ENCODE measurements at regions not wholly inside any gene's neighbourhood (a gene's known extent, or its start where the extent isn't known, plus 50 kb on each side); places are given as distances from the start of the nearest gene placed in this dataset.

DNA sequence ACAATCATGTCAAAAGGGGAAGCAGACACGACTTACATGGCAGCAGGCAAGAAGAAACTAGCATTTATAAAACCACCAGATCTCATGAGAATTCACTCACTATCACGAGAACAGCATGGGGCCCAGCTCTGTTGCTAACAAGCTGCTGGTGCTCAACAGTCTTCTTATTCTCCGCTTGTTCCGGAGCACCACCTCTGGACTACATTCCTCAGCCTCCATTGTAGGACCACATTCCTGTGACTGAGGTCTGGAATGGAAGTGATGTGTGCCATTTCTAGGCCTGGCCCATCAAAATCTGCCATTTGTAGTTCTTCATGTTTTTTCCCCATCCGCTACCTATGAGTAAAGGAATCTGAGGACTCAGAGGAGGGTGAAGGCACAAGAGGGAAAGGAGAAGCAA, 111.5 kb upstream of the PTCHD1 start:
- BruUV-seq (replicated peaks), result no TSS peak
- ATAC-seq (no peak), DNase-seq (ENCODE audit: low spot score) (no peak), FAIRE-seq (no peak)
- no peak overlapping the region for H3K4me2 ChIP-seq (ENCODE audit: low read depth, low read length)
- H3K9ac ChIP-seq (ENCODE audit: insufficient read depth, low read depth, low read length), result no peak overlapping the region
- H4K20me1 ChIP-seq (ENCODE audit: insufficient read depth, low read length), result no peaks in the 10 kb centered on the region
- CTCF ChIA-PET (ENCODE audit: low intra/inter-chr PET ratio, low total read pairs), result no interaction called here
- intact Hi-C loops (cut with micrococcal nuclease; ENCODE audit: unreplicated experiment) (no loop called here), in situ Hi-C loops (cut with HindIII; ENCODE audit: extremely low pct_ligation_motif_present, low pct_unique_long_range_greater_than_20kb) (no loop called here)
- POLR2A ChIA-PET, result no interaction called here
- no peak for TF ChIP-seq ATRX (CRISPR knock-in tag; IDR thresholded peaks at IDR 0.05; ENCODE audit: borderline replicate concordance)
- no peak for TF ChIP-seq ZSCAN21 (CRISPR knock-in tag; IDR thresholded peaks at IDR 0.05; ENCODE audit: borderline replicate concordance)
- no peak for TF ChIP-seq ZFP1 (CRISPR knock-in tag; IDR thresholded peaks at IDR 0.05)
- TF ChIP-seq ARNTL (CRISPR knock-in tag; IDR thresholded peaks at IDR 0.05), result no peak
- no peak for TF ChIP-seq CAMTA2 (CRISPR knock-in tag; IDR thresholded peaks at IDR 0.05; ENCODE audit: borderline replicate concordance)
- no peak for TF ChIP-seq GTF3A (CRISPR knock-in tag; conservative IDR thresholded peaks at IDR 0.05)
- TF ChIP-seq TP53 (CRISPR knock-in tag; conservative IDR thresholded peaks at IDR 0.05), result no peak
- no peak for TF ChIP-seq ZNF331 (CRISPR knock-in tag; IDR thresholded peaks at IDR 0.05)
- TF ChIP-seq DMAP1 (CRISPR knock-in tag; IDR thresholded peaks at IDR 0.05), result no peak
- TF ChIP-seq, protein P1, sequence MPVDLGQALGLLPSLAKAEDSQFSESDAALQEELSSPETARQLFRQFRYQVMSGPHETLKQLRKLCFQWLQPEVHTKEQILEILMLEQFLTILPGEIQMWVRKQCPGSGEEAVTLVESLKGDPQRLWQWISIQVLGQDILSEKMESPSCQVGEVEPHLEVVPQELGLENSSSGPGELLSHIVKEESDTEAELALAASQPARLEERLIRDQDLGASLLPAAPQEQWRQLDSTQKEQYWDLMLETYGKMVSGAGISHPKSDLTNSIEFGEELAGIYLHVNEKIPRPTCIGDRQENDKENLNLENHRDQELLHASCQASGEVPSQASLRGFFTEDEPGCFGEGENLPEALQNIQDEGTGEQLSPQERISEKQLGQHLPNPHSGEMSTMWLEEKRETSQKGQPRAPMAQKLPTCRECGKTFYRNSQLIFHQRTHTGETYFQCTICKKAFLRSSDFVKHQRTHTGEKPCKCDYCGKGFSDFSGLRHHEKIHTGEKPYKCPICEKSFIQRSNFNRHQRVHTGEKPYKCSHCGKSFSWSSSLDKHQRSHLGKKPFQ (CRISPR knock-in tag; IDR thresholded peaks at IDR 0.05; ENCODE audit: insufficient replicate concordance), result no peak
- TF ChIP-seq HMG20B (CRISPR knock-in tag; conservative IDR thresholded peaks at IDR 0.05), result no peak
- no peak for TF ChIP-seq NR2F1 (CRISPR knock-in tag; IDR thresholded peaks at IDR 0.05)
- TF ChIP-seq CENPX (CRISPR knock-in tag; IDR thresholded peaks at IDR 0.05), result no peak
- TF ChIP-seq, protein P2, sequence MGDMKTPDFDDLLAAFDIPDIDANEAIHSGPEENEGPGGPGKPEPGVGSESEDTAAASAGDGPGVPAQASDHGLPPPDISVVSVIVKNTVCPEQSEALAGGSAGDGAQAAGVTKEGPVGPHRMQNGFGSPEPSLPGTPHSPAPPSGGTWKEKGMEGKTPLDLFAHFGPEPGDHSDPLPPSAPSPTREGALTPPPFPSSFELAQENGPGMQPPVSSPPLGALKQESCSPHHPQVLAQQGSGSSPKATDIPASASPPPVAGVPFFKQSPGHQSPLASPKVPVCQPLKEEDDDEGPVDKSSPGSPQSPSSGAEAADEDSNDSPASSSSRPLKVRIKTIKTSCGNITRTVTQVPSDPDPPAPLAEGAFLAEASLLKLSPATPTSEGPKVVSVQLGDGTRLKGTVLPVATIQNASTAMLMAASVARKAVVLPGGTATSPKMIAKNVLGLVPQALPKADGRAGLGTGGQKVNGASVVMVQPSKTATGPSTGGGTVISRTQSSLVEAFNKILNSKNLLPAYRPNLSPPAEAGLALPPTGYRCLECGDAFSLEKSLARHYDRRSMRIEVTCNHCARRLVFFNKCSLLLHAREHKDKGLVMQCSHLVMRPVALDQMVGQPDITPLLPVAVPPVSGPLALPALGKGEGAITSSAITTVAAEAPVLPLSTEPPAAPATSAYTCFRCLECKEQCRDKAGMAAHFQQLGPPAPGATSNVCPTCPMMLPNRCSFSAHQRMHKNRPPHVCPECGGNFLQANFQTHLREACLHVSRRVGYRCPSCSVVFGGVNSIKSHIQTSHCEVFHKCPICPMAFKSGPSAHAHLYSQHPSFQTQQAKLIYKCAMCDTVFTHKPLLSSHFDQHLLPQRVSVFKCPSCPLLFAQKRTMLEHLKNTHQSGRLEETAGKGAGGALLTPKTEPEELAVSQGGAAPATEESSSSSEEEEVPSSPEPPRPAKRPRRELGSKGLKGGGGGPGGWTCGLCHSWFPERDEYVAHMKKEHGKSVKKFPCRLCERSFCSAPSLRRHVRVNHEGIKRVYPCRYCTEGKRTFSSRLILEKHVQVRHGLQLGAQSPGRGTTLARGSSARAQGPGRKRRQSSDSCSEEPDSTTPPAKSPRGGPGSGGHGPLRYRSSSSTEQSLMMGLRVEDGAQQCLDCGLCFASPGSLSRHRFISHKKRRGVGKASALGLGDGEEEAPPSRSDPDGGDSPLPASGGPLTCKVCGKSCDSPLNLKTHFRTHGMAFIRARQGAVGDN (CRISPR knock-in tag; IDR thresholded peaks at IDR 0.05), result no peak
- TF ChIP-seq ATAD3A (CRISPR knock-in tag; IDR thresholded peaks at IDR 0.05), result no peak
- no peak for TF ChIP-seq SMAD1 (CRISPR knock-in tag; IDR thresholded peaks at IDR 0.05; ENCODE audit: borderline replicate concordance, low read depth)
- no peaks in the 10 kb centered on the region for H3K79me2 ChIP-seq (ENCODE audit: insufficient read depth, low read length)
- no peaks in the 10 kb centered on the region for H3K4me1 ChIP-seq (ENCODE audit: insufficient read depth, low read length)
- no peaks in the 10 kb centered on the region for H3K9me3 ChIP-seq (ENCODE audit: low read length)
- no peaks in the 10 kb centered on the region for H3K27me3 ChIP-seq (ENCODE audit: control insufficient read depth in 1 of 2, insufficient read depth in 2 of 2, low read length in 2 of 2)
- no peak overlapping the region for H3K4me3 ChIP-seq (replicated peaks in 1 of 3; ENCODE audit: insufficient read depth in 1 of 3, low read depth in 2 of 3, low read length in 3 of 3)
- H2AFZ ChIP-seq (ENCODE audit: low read length), result no peak overlapping the region
- H3K27ac ChIP-seq (ENCODE audit: extremely low read length, insufficient read depth, low read length), result no peak overlapping the region
- WGBS (ENCODE audit: low lambda C conversion rate), result 22% methylated on average over 4 of the region's 5 CpGs
- H3K36me3 ChIP-seq (replicated peaks in 1 of 2; ENCODE audit: control insufficient read depth in 1 of 2, insufficient read depth in 2 of 2, low read length in 2 of 2), result no peaks in the 10 kb centered on the region
